NCI-H2107 (cell line): ENCODE measurements at regions not wholly inside any gene's neighbourhood (a gene's known extent, or its start where the extent isn't known, plus 50 kb on each side); places are given as distances from the start of the nearest gene placed in this dataset.

Source experiments
- DNase-seq: peaks from one replicate; lab custom pipeline; 2025; lab: John Stamatoyannopoulos, UW

GRCh38 chrX:137483554-137483953, 82.4 kb upstream of the ZIC3 start:
- DNase-seq, result no peak

GRCh38 chrX:137482136-137482535, 83.8 kb upstream of the ZIC3 start:
- no peak for DNase-seq

GRCh38 chrX:137479386-137479785, 86.5 kb upstream of the ZIC3 start:
- no peak for DNase-seq

GRCh38 chrX:137441711-137442110, 124.2 kb upstream of the ZIC3 start:
- no peak for DNase-seq

- peak; percentile 13 for DNase-seq
These were observed 133.3 kb upstream of the ZIC3 start for GRCh38 chrX:137432609-137433008.

GRCh38 chrX:137431693-137432488, 134.0 kb upstream of the ZIC3 start:
- DNase-seq, result no peak

- DNase-seq, result no peak
These were observed 134.9 kb upstream of the ZIC3 start for GRCh38 chrX:137430984-137431475.

- DNase-seq, result no peak
These were observed 135.6 kb upstream of the ZIC3 start for GRCh38 chrX:137430301-137430700.

- DNase-seq, result no peak
These were observed 136.9 kb upstream of the ZIC3 start for GRCh38 chrX:137428766-137429591.

GRCh38 chrX:137428221-137428661, 137.7 kb upstream of the ZIC3 start:
- no peak for DNase-seq

- no peak for DNase-seq
These were observed 138.1 kb upstream of the ZIC3 start for GRCh38 chrX:137427816-137428215.

GRCh38 chrX:137427426-137427778, 138.5 kb upstream of the ZIC3 start:
- DNase-seq, result no peak

GRCh38 chrX:137426695-137427425, 139.1 kb upstream of the ZIC3 start:
- DNase-seq, result no peak

GRCh38 chrX:137425986-137426385, 139.9 kb upstream of the ZIC3 start:
- no peak for DNase-seq

- no peak for DNase-seq
These were observed 140.5 kb upstream of the ZIC3 start for GRCh38 chrX:137425273-137425902.

- DNase-seq, result no peak
These were observed 141.2 kb upstream of the ZIC3 start for GRCh38 chrX:137424679-137425078.

- no peak for DNase-seq
These were observed 142.7 kb upstream of the ZIC3 start for GRCh38 chrX:137423241-137423640.

GRCh38 chrX:137418086-137418485, 147.8 kb upstream of the ZIC3 start:
- DNase-seq, result no peak

- no peak for DNase-seq
These were observed 152.7 kb upstream of the ZIC3 start for GRCh38 chrX:137413190-137413589.

GRCh38 chrX:137405449-137406140, 160.3 kb upstream of the ZIC3 start:
- no peak for DNase-seq

GRCh38 chrX:137401092-137401491, 164.8 kb upstream of the ZIC3 start:
- DNase-seq, result no peak
